ENCODE measurements at regions not wholly inside any gene's neighbourhood (a gene's known extent, or its start where the extent isn't known, plus 50 kb on each side); places are given as distances from the start of the nearest gene placed in this dataset.

GRCh38 chr4:132269303-132269990 is 879.6 kb upstream of the PCDH10 start:
- Histone ChIP-seq H3K36me3 (ENCODE audit: control insufficient read depth in 2 of 2, extremely low read depth in 1 of 2, insufficient read depth in 1 of 2, low read length in 1 of 2) (no peaks in the 10 kb centered on the region), H3K27ac (ENCODE audit: low read length) (no peak overlapping the region), H3K4me1 (ENCODE audit: control insufficient read depth in 1 of 2, extremely low read depth in 1 of 2, insufficient read depth in 2 of 2, low read length in 2 of 2) (peaks cover 0 to 7% of the 10 kb centered on the region in 2 experiments), H3K9me3 (no peaks in the 10 kb centered on the region), H3K4me3 (ENCODE audit: control insufficient read depth in 1 of 2, extremely low read depth in 1 of 2, low read length in 1 of 2) (no peak overlapping the region), H3K27me3 (replicated peaks in 1 of 2; ENCODE audit: control insufficient read depth in 2 of 2, extremely low read depth in 1 of 2, insufficient read depth in 2 of 2, low read length in 1 of 2) (no peaks in the 10 kb centered on the region)
- H3K27ac Mint-ChIP-seq = no peak overlapping the region
- H3K27me3 Mint-ChIP-seq = no peaks in the 10 kb centered on the region
- H3K4me3 Mint-ChIP-seq = no peak overlapping the region
- peaks cover 0 to 9% (median 1%) of the 10 kb centered on the region in 3 donors for H3K9me3 Mint-ChIP-seq
- POLR2A ChIA-PET = no interaction called here
- CTCF ChIA-PET = no interaction called here
- no peaks in the 10 kb centered on the region for H3K4me1 Mint-ChIP-seq
- ATAC-seq (replicated peaks in 1 of 4) (no peak), DNase-seq (no peak)
- no peaks in the 10 kb centered on the region for H3K36me3 Mint-ChIP-seq
- 91% methylated on average over 3 of the region's 5 CpGs for WGBS (ENCODE audit: insufficient coverage)

GRCh38 chr4:132275583-132276121 is 873.4 kb upstream of the PCDH10 start:
- Histone ChIP-seq H3K4me3 (ENCODE audit: control insufficient read depth in 1 of 2, extremely low read depth in 1 of 2, low read length in 1 of 2) (no peak overlapping the region), H3K9me3 (no peaks in the 10 kb centered on the region), H3K36me3 (ENCODE audit: control insufficient read depth in 2 of 2, extremely low read depth in 1 of 2, insufficient read depth in 1 of 2, low read length in 1 of 2) (no peaks in the 10 kb centered on the region), H3K27ac (ENCODE audit: low read length) (no peak overlapping the region), H3K4me1 (ENCODE audit: control insufficient read depth in 1 of 2, extremely low read depth in 1 of 2, insufficient read depth in 2 of 2, low read length in 2 of 2) (no peaks in the 10 kb centered on the region), H3K27me3 (replicated peaks in 1 of 2; ENCODE audit: control insufficient read depth in 2 of 2, extremely low read depth in 1 of 2, insufficient read depth in 2 of 2, low read length in 1 of 2) (no peaks in the 10 kb centered on the region)
- H3K9me3 Mint-ChIP-seq = peaks cover 0 to 15% (median 8%) of the 10 kb centered on the region in 3 donors
- no peaks in the 10 kb centered on the region for H3K4me1 Mint-ChIP-seq
- no peaks in the 10 kb centered on the region for H3K27me3 Mint-ChIP-seq
- ATAC-seq (replicated peaks in 1 of 4) (no peak), DNase-seq (no peak)
- CTCF ChIA-PET = no interaction called here
- H3K36me3 Mint-ChIP-seq = no peaks in the 10 kb centered on the region
- no peak overlapping the region for H3K27ac Mint-ChIP-seq
- POLR2A ChIA-PET = no interaction called here
- 17% methylated on average over 1 of the region's 1 CpG for WGBS (ENCODE audit: insufficient coverage)
- H3K4me3 Mint-ChIP-seq = no peak overlapping the region

GRCh38 chr4:132276185-132276584 is 872.9 kb upstream of the PCDH10 start:
- no peaks in the 10 kb centered on the region for H3K9me3 ChIP-seq
- DNase-seq (no peak), ATAC-seq (replicated peaks in 1 of 4) (no peak)
- Mint-ChIP-seq H3K4me1 (no peaks in the 10 kb centered on the region), H3K27ac (no peak overlapping the region), H3K27me3 (no peaks in the 10 kb centered on the region), H3K9me3 (peaks cover 0 to 15% (median 8%) of the 10 kb centered on the region in 3 donors), H3K4me3 (no peak overlapping the region), H3K36me3 (no peaks in the 10 kb centered on the region)
- no peaks in the 10 kb centered on the region for H3K4me1 ChIP-seq (ENCODE audit: control insufficient read depth in 1 of 2, extremely low read depth in 1 of 2, insufficient read depth in 2 of 2, low read length in 2 of 2)
- WGBS (ENCODE audit: insufficient coverage) = no CpG with 5 or more reads among the region's 4 CpGs
- no peaks in the 10 kb centered on the region for H3K27me3 ChIP-seq (replicated peaks in 1 of 2; ENCODE audit: control insufficient read depth in 2 of 2, extremely low read depth in 1 of 2, insufficient read depth in 2 of 2, low read length in 1 of 2)
- no peaks in the 10 kb centered on the region for H3K36me3 ChIP-seq (ENCODE audit: control insufficient read depth in 2 of 2, extremely low read depth in 1 of 2, insufficient read depth in 1 of 2, low read length in 1 of 2)
- CTCF ChIA-PET = no interaction called here
- H3K4me3 ChIP-seq (ENCODE audit: control insufficient read depth in 1 of 2, extremely low read depth in 1 of 2, low read length in 1 of 2) = no peak overlapping the region
- POLR2A ChIA-PET = no interaction called here
- H3K27ac ChIP-seq (ENCODE audit: low read length) = no peak overlapping the region

GRCh38 chr4:132276989-132277388 is 872.1 kb upstream of the PCDH10 start:
- Mint-ChIP-seq H3K4me3 (no peak overlapping the region), H3K9me3 (peaks cover 0 to 13% (median 8%) of the 10 kb centered on the region in 3 donors), H3K27me3 (no peaks in the 10 kb centered on the region), H3K4me1 (no peaks in the 10 kb centered on the region), H3K36me3 (no peaks in the 10 kb centered on the region), H3K27ac (no peak overlapping the region)
- Histone ChIP-seq H3K4me3 (ENCODE audit: control insufficient read depth in 1 of 2, extremely low read depth in 1 of 2, low read length in 1 of 2) (no peak overlapping the region), H3K9me3 (no peaks in the 10 kb centered on the region), H3K27me3 (replicated peaks in 1 of 2; ENCODE audit: control insufficient read depth in 2 of 2, extremely low read depth in 1 of 2, insufficient read depth in 2 of 2, low read length in 1 of 2) (no peaks in the 10 kb centered on the region), H3K27ac (ENCODE audit: low read length) (no peak overlapping the region), H3K4me1 (ENCODE audit: control insufficient read depth in 1 of 2, extremely low read depth in 1 of 2, insufficient read depth in 2 of 2, low read length in 2 of 2) (no peaks in the 10 kb centered on the region), H3K36me3 (ENCODE audit: control insufficient read depth in 2 of 2, extremely low read depth in 1 of 2, insufficient read depth in 1 of 2, low read length in 1 of 2) (no peaks in the 10 kb centered on the region)
- CTCF ChIA-PET = no interaction called here
- POLR2A ChIA-PET = no interaction called here
- ATAC-seq (replicated peaks in 1 of 4) (no peak), DNase-seq (no peak)
- WGBS (ENCODE audit: insufficient coverage) = no CpG with 5 or more reads among the region's 2 CpGs

- Histone ChIP-seq H3K9me3 (no peaks in the 10 kb centered on the region), H3K27me3 (replicated peaks in 1 of 2; ENCODE audit: control insufficient read depth in 2 of 2, extremely low read depth in 1 of 2, insufficient read depth in 2 of 2, low read length in 1 of 2) (no peaks in the 10 kb centered on the region), H3K36me3 (ENCODE audit: control insufficient read depth in 2 of 2, extremely low read depth in 1 of 2, insufficient read depth in 1 of 2, low read length in 1 of 2) (no peaks in the 10 kb centered on the region), H3K4me1 (ENCODE audit: control insufficient read depth in 1 of 2, extremely low read depth in 1 of 2, insufficient read depth in 2 of 2, low read length in 2 of 2) (no peaks in the 10 kb centered on the region), H3K27ac (ENCODE audit: low read length) (no peak overlapping the region), H3K4me3 (ENCODE audit: control insufficient read depth in 1 of 2, extremely low read depth in 1 of 2, low read length in 1 of 2) (no peak overlapping the region)
- Mint-ChIP-seq H3K9me3 (peaks cover 0 to 10% (median 8%) of the 10 kb centered on the region in 3 donors), H3K4me3 (no peak overlapping the region), H3K36me3 (no peaks in the 10 kb centered on the region), H3K4me1 (no peaks in the 10 kb centered on the region), H3K27me3 (no peaks in the 10 kb centered on the region), H3K27ac (no peak overlapping the region)
- DNase-seq (no peak), ATAC-seq (replicated peaks in 1 of 4) (no peak)
- ChIA-PET CTCF (interaction anchor here in 1 of 2 donors (0.5 kb wide), 1 partner anchor 63 kb away, joined by 3 read pairs; no protein-coding TSS in a partner anchor), POLR2A (no interaction called here)
- WGBS (ENCODE audit: insufficient coverage) = no CpG with 5 or more reads among the region's 4 CpGs
Observed at GRCh38 chr4:132281733-132282132, 867.4 kb upstream of the PCDH10 start.

- DNase-seq (no peak), ATAC-seq (replicated peaks in 1 of 4) (no peak)
- no peaks in the 10 kb centered on the region for H3K27me3 ChIP-seq (replicated peaks in 1 of 2; ENCODE audit: control insufficient read depth in 2 of 2, extremely low read depth in 1 of 2, insufficient read depth in 2 of 2, low read length in 1 of 2)
- H3K36me3 ChIP-seq (ENCODE audit: control insufficient read depth in 2 of 2, extremely low read depth in 1 of 2, insufficient read depth in 1 of 2, low read length in 1 of 2) = no peaks in the 10 kb centered on the region
- no peaks in the 10 kb centered on the region for H3K27me3 Mint-ChIP-seq
- H3K36me3 Mint-ChIP-seq = no peaks in the 10 kb centered on the region
- H3K4me1 ChIP-seq (ENCODE audit: control insufficient read depth in 1 of 2, extremely low read depth in 1 of 2, insufficient read depth in 2 of 2, low read length in 2 of 2) = no peaks in the 10 kb centered on the region
- no peak overlapping the region for H3K27ac ChIP-seq (ENCODE audit: low read length)
- no peaks in the 10 kb centered on the region for H3K4me1 Mint-ChIP-seq
- H3K4me3 Mint-ChIP-seq = no peak overlapping the region
- WGBS (ENCODE audit: insufficient coverage) = no CpG with 5 or more reads among the region's 1 CpG
- peaks cover 6 to 13% (median 11%) of the 10 kb centered on the region in 3 donors for H3K9me3 Mint-ChIP-seq
- no peak overlapping the region for H3K4me3 ChIP-seq (ENCODE audit: control insufficient read depth in 1 of 2, extremely low read depth in 1 of 2, low read length in 1 of 2)
- no peak overlapping the region for H3K27ac Mint-ChIP-seq
- no peaks in the 10 kb centered on the region for H3K9me3 ChIP-seq
- ChIA-PET CTCF (no interaction called here), POLR2A (no interaction called here)
Observed at GRCh38 chr4:132284910-132285426, 864.1 kb upstream of the PCDH10 start.

All from T-cell (primary cell).